Breast epithelium (tissue), 3 donors: ENCODE measurements at regions not wholly inside any gene's neighbourhood (a gene's known extent, or its start where the extent isn't known, plus 50 kb on each side); places are given as distances from the start of the nearest gene placed in this dataset.

Experiments used
- POLR2AphosphoS5 ChIP-seq, 3 donors: sonication (generic); formaldehyde crosslinking; IDR thresholded peaks; one replicate each; pipeline ENCODE4 v1.6.1; 2017; ENCODE audit warnings: antibody characterized with exemption in 3 of 3
- TF ChIP-seq, protein P1 (sequence below), 3 donors: fragments of 450-650 bp; IDR thresholded peaks; one replicate each; pipeline ENCODE4 v1.5.1; 2016 to 2017; ENCODE audit warnings: antibody characterized with exemption in 3 of 3, mild to moderate bottlenecking in 3 of 3, moderate library complexity in 3 of 3

DNA sequence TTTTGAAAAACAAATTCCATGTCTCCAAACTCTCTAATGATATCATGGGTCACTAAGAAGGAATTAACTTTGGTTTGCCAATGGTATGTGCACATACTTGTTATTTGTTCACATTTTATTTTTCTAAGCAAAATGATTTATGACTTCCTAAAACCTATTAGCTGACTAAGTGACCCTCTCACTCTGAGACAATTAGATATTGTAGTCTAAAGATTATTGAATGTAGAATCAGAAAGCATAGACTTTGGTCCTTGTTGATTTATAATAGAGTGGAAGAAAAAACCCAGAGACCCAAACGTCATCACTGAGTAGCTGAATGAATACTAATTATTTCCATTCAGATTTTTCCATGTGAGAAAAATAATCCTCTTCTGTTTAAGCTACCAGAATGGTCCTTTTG, 243.5 kb upstream of the ANO3 start:
- TF ChIP-seq, protein P1, sequence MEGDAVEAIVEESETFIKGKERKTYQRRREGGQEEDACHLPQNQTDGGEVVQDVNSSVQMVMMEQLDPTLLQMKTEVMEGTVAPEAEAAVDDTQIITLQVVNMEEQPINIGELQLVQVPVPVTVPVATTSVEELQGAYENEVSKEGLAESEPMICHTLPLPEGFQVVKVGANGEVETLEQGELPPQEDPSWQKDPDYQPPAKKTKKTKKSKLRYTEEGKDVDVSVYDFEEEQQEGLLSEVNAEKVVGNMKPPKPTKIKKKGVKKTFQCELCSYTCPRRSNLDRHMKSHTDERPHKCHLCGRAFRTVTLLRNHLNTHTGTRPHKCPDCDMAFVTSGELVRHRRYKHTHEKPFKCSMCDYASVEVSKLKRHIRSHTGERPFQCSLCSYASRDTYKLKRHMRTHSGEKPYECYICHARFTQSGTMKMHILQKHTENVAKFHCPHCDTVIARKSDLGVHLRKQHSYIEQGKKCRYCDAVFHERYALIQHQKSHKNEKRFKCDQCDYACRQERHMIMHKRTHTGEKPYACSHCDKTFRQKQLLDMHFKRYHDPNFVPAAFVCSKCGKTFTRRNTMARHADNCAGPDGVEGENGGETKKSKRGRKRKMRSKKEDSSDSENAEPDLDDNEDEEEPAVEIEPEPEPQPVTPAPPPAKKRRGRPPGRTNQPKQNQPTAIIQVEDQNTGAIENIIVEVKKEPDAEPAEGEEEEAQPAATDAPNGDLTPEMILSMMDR (IDR thresholded peaks at IDR 0.05), result no peak
- no peak for TF ChIP-seq POLR2AphosphoS5 (IDR thresholded peaks at IDR 0.05)
